ENCODE measurements at regions not wholly inside any gene's neighbourhood (a gene's known extent, or its start where the extent isn't known, plus 50 kb on each side); places are given as distances from the start of the nearest gene placed in this dataset.

- DNase-seq: no peak
These were observed 152.6 kb upstream of the KL start for GRCh38 chr13:32863596-32863995.

DNA sequence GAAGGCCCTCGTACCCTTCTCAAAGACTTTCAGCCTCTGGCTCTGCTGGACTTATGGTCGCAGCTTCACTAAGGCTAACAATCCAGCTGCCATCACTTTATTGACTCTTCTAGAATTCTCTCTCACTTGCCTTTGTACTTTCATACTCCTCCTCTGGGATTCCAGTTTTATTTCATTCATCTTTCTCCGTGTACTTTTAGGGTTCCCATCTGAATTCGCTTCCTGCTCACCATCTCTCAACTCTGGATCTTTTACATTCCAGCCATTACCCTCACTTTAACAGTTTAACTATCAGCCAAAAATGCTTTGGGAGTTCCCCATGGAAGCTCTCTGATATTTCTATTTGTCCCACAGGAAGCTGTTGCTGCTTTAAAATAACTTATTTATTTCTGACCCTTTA is 149.3 kb upstream of the KL start:
- DNase-seq: no peak

GRCh38 chr13:32877491-32877890 is 138.7 kb upstream of the KL start:
- DNase-seq: no peak

GRCh38 chr13:32878163-32878562 is 138.1 kb upstream of the KL start:
- no peak for DNase-seq

DNA sequence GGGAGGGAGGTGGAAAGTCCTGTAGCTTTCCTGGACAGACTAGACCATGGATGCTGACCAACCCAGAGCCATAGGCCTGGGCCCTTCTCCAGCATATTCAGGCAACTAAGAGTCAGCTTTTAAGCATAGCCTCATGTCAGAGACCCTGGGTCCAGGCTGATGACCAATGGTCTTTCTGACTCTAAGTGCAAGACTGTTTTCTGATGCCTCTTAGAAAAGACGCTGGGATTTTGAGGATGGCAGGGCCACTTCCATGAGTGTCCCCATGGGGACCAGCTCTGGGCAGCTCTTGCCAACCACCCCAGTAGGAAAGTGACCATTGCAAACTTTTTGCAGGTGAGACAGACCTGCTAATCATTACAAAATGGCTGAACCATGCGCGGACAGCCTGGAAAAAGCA is 135.6 kb upstream of the KL start:
- DNase-seq: no peak

DNA sequence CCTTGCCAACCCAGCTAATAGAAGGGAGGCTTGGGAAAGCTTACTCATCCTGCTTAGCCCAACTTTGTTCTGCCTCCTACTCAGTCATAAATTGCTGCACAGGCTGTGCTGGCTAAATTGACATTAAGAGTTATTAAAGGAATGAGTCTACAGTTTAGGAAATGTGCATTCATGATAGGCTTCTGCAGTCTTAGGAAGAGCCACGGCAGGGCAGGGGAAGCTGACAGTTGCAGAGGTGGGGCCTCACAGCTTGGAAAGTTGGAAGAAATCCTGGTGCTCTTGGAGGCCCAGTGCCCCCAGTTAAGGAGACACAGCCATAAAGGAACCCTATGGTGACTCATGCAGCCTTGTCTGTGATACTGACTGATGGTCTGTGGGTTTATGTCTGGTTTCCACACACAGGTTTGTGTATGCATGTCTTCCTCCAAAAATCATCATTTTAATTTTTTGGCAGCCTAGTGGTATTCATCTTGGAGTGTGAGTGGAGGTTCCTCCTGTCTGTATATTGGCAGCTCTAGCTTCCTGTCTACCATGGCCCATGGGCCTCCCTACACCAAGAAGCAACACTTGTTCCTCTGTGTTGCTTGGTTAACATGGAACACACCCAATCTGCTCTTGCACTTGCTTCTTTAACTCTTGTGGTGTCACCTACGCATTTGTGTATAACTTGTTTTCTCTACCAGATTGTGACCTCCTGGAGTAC is 135.0 kb upstream of the KL start:
- no peak for DNase-seq

- no peak for DNase-seq
These were observed 134.5 kb upstream of the KL start for GRCh38 chr13:32881777-32882145.

GRCh38 chr13:32882691-32883090 is 133.5 kb upstream of the KL start:
- DNase-seq: no peak

DNA sequence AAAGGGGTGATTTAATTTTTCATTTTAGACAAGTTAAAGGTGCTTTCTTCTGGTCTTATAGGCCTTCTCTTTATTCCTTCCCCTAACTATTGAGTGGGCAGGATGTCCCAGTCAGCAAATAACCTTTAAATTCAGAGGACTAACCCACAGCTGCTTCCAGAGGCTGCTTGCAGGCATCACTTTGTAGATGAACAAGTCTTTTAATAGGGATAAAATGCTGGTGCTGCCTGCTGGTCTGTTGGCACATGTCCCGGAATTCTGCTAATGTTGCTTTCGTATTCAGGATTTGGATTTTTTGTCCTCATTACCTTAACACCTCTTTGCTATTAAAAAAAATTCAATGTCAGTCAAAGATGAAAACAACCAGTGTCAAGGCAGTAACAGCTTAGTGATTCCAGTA is 132.7 kb upstream of the KL start:
- no peak for DNase-seq

GRCh38 chr13:32887617-32888016 is 128.6 kb upstream of the KL start:
- DNase-seq: no peak

DNA sequence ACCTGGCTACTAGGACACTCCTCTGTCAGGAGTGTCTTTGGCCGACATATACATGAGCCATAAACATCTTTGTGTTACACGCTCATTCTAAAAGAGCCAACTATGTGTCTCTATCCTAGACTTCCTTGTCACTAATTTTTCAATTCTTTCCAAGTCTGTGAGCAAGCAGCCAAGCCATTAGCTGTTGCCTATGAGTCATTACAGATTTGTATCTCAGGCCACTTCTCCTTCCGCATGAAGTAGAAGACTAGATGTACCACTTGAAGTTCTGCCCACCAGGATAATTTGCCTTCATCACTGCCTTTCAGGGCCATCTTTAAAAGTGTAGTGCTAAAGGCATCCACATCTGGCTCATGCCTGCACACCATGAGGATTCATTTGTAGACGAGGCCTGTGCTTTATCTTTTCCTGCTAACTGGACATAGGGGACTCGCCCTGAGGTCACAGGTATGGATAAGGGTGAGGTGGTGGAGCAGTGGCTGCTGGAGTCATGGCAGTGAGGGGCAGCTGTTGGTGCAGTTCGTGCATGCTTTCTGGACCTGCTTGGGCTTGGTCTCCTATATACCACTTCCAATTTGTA is 126.1 kb upstream of the KL start:
- DNase-seq: no peak

- DNase-seq: no peak
These were observed 123.0 kb upstream of the KL start for GRCh38 chr13:32893176-32893575.

GRCh38 chr13:32894589-32895001 is 121.6 kb upstream of the KL start:
- DNase-seq: no peak

DNA sequence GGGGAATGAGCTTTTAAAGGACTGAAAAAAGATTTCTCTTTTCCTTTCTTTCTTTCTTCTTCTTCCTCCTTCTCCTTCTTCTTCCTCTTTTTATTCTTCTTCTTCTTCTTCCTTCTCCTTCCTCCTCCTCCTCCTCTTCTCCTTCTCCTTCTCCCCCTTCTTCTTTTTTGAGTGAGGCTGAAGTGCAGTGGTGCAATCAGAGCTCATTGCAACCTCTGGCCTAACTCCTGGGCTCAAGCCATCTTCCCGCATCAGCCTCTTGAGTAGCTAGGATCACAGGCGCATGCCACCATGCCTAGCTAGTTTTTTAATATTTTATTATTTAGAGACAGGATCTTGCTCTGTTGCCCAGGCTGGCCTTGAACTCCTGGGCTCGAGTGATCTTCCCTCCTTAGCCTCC is 120.9 kb upstream of the KL start:
- DNase-seq: no peak

GRCh38 chr13:32897296-32897695 is 118.9 kb upstream of the KL start:
- DNase-seq: no peak

DNA sequence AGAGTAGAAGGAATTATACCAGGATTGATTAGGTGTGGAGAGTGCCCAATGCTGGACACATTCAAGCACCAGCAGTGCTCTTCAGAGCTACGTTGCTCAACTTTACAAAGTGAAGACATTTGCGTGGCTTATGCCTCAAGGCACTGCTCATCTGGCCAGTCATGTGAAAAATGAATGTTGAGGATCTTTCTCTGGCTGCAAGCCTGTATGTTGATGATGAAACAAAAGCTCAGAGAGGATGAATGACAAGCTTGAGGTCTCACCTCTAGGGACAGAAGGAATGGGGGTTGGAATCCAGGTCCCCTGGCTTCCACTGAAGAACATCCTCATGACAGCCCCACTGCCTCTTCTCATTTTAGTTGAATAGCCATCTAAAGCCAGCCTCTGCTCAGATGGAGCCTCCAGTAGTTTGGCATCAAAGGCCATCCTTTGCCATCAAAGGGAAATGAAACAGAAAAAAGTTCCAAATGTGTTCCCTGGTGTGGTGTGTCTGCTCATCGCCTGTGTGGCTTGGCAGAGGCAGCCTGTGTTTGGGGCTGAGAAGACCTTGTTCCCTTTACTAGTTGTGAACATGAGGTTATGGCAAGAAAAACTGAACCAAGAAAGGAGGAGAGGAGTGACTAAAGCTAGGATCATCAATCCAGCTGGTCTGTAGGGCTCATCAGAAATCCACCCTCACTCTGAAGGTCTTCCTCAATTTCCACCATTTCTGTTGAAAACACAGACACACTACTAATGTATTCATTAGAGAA is 114.0 kb upstream of the KL start:
- no peak for DNase-seq

- DNase-seq: no peak
These were observed 113.3 kb upstream of the KL start for GRCh38 chr13:32902874-32903273.

DNA sequence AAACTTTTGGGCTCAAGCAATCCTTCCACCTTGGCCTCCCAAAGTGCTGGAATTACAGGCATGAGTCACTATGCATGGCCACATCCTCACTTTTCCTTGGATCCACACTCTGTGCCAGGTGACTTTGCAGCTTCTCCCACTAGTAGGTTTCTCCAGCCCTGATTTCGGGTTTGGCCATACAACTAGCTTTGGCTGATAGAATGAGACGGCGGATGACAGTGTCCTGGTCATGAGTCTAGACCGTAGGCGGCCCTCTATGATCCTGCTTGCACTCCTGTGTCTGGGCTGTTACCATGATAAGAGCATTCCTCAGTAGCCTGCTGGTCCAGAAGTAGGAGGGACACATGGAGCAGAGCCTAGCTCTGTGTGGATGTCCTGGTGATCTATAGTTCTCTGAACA is 112.5 kb upstream of the KL start:
- no peak for DNase-seq

- no peak for DNase-seq
These were observed 112.0 kb upstream of the KL start for GRCh38 chr13:32904266-32904665.

GRCh38 chr13:32905063-32905863 is 111.0 kb upstream of the KL start:
- peak in 1 of 2 donors; percentile 39 for DNase-seq

GRCh38 chr13:32905864-32906180 is 110.4 kb upstream of the KL start:
- DNase-seq: no peak

DNA sequence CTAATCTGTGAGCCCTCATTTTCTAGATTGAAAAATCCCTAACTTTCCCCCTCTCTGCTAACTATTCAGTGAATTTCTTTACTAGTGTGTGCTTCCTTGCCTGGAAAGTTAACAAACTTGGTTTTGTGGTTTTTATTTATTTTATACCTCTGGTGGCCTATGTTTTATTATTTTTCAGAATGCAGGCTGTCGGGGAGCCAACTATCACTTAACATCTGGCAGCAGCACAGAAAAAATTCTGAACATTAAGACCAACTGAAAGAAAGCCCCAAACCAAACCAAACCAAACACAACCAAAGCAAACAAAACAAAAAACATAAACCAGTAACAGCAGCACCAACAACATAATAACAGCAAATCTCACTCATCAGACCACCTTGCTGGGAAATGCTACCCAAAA is 109.0 kb upstream of the KL start:
- no peak for DNase-seq

DNA sequence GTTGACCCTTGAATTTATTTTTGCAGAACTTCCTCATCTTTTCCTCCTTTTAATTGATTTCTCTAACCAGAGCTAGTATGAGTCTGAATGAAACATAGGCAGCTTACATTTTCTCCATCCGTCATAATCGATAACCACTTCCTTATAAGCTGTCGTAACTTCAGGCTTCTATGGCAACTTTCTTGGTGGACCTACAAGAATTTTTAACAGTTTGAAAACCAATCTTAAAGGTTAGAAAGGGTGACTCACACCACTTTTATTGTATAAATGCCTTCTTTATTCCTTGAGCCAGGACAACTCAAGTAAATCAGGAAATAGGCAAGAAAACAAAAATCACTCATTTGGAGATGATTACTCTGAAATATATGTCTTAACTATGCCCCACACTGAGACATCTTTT is 105.7 kb upstream of the KL start:
- DNase-seq: no peak

GRCh38 chr13:32911506-32911905 is 104.7 kb upstream of the KL start:
- DNase-seq: no peak

Measured in bone marrow (tissue), 2 donors.